Neutrophil (primary cell): ENCODE measurements at regions not wholly inside any gene's neighbourhood (a gene's known extent, or its start where the extent isn't known, plus 50 kb on each side); places are given as distances from the start of the nearest gene placed in this dataset.

Source experiments
- H3K27ac ChIP-seq: fragments of 200-600 bp; sonication (generic); 2 replicates; pipeline ENCODE4 v1.5.1; 2016; ENCODE audit warnings: mild to moderate bottlenecking, moderate library complexity
- H3K27me3 ChIP-seq: fragments of 200-600 bp; sonication (generic); 2 replicates; pipeline ENCODE4 v1.6.0; 2016; ENCODE audit warnings: mild to moderate bottlenecking
- H3K36me3 ChIP-seq: fragments of 200-600 bp; sonication (generic); 2 replicates; pipeline ENCODE4 v1.5.1; 2017
- H3K4me1 ChIP-seq, 2 experiments: fragments of 200-600 bp in 1 of 2; sonication (generic) in 1 of 2; 1 replicate in 1 of 2; 2 replicates in 1 of 2; pipeline versions ENCODE4 v1.5.1 to v1.6.1; 2013 to 2016; ENCODE audit warnings: low read depth in 1 of 2, low read length in 1 of 2, mild to moderate bottlenecking in 1 of 2, moderate library complexity in 1 of 2; ENCODE audit not compliant: control insufficient read depth in 1 of 2, insufficient read depth in 1 of 2
- H3K4me3 ChIP-seq, 2 experiments: fragments of 200-600 bp in 1 of 2; sonication (generic) in 1 of 2; 1 replicate in 1 of 2; 2 replicates in 1 of 2; pipeline ENCODE4 v1.5.1; 2013 to 2016; ENCODE audit warnings: low read depth in 1 of 2, low read length in 1 of 2, mild to moderate bottlenecking in 1 of 2, moderate library complexity in 1 of 2
- H3K9me3 ChIP-seq: fragments of 200-600 bp; sonication (generic); 2 replicates; pipeline ENCODE4 v1.5.1; 2016
- CTCF ChIP-seq: fragments of 200-600 bp; sonication (generic); IDR thresholded peaks from 2 replicates; pipeline ENCODE4 v1.5.1; 2016; ENCODE audit warnings: antibody characterized with exemption

GRCh38 chr12:38099686-38100085 lies 216.9 kb upstream of the ALG10B start:
- H3K36me3 ChIP-seq, result no peaks in the 10 kb centered on the region
- H3K9me3 ChIP-seq, result no peaks in the 10 kb centered on the region
- H3K27ac ChIP-seq, result no peak overlapping the region
- no peaks in the 10 kb centered on the region for H3K27me3 ChIP-seq
- no peaks in the 10 kb centered on the region for H3K4me1 ChIP-seq
- no peak for TF ChIP-seq CTCF
- H3K4me3 ChIP-seq, result no peak overlapping the region

- Histone ChIP-seq H3K27me3 (no peaks in the 10 kb centered on the region), H3K36me3 (no peaks in the 10 kb centered on the region)
These were observed 214.8 kb upstream of the ALG10B start for GRCh38 chr12:38101753-38102152.

GRCh38 chr12:38102197-38102596 lies 214.4 kb upstream of the ALG10B start:
- H3K27ac ChIP-seq, result no peak overlapping the region

More at GRCh38 chr12:38101753-38102152, 214.8 kb upstream of the ALG10B start:
- Histone ChIP-seq H3K4me1 (no peaks in the 10 kb centered on the region), H3K9me3 (no peaks in the 10 kb centered on the region), H3K27ac (no peak overlapping the region), H3K4me3 (no peak overlapping the region)
- TF ChIP-seq CTCF, result no peak

GRCh38 chr12:38110026-38110699 lies 206.4 kb upstream of the ALG10B start:
- H3K36me3 ChIP-seq, result no peaks in the 10 kb centered on the region
- no peaks in the 10 kb centered on the region for H3K9me3 ChIP-seq
- H3K4me1 ChIP-seq, result no peaks in the 10 kb centered on the region
- no peak overlapping the region for H3K27ac ChIP-seq
- no peak for TF ChIP-seq CTCF
- H3K4me3 ChIP-seq, result no peak overlapping the region
- H3K27me3 ChIP-seq, result no peaks in the 10 kb centered on the region

More at GRCh38 chr12:38102197-38102596, 214.4 kb upstream of the ALG10B start:
- Histone ChIP-seq H3K4me1 (no peaks in the 10 kb centered on the region), H3K4me3 (no peak overlapping the region), H3K9me3 (no peaks in the 10 kb centered on the region), H3K27me3 (no peaks in the 10 kb centered on the region), H3K36me3 (no peaks in the 10 kb centered on the region)
- TF ChIP-seq CTCF, result no peak

- H3K27ac ChIP-seq, result no peak overlapping the region
- TF ChIP-seq CTCF, result no peak
These were observed 202.6 kb upstream of the ALG10B start for GRCh38 chr12:38113991-38114390.

More at GRCh38 chr12:38113991-38114390, 202.6 kb upstream of the ALG10B start:
- Histone ChIP-seq H3K27me3 (no peaks in the 10 kb centered on the region), H3K4me3 (no peak overlapping the region), H3K36me3 (no peaks in the 10 kb centered on the region), H3K9me3 (no peaks in the 10 kb centered on the region), H3K4me1 (no peaks in the 10 kb centered on the region)
